Thyroid gland (tissue), 4 donors: ENCODE measurements at regions not wholly inside any gene's neighbourhood (a gene's known extent, or its start where the extent isn't known, plus 50 kb on each side); places are given as distances from the start of the nearest gene placed in this dataset.

Experiments
- POLR2A ChIP-seq, 2 donors: fragments of 450-650 bp; IDR thresholded peaks; one replicate each; pipeline ENCODE4 v1.6.1; 2017; ENCODE audit warnings: antibody characterized with exemption in 2 of 2, mild to moderate bottlenecking in 2 of 2, moderate library complexity in 1 of 2
- TF ChIP-seq, protein P1 (sequence below), 6 experiments: fragments of 200-600 bp in 3 of 6; fragments of 450-650 bp in 3 of 6; sonication (generic) in 3 of 6; IDR thresholded peaks; one replicate each; pipeline ENCODE4 v1.5.1; 2016 to 2019; ENCODE audit warnings: antibody characterized with exemption in 6 of 6, mild to moderate bottlenecking in 2 of 6, inconsistent platforms in 1 of 6, moderate library complexity in 1 of 6

GRCh38 chr10:2910656-2911055 is 156.7 kb upstream of the PFKP start:
- TF ChIP-seq, protein P1, sequence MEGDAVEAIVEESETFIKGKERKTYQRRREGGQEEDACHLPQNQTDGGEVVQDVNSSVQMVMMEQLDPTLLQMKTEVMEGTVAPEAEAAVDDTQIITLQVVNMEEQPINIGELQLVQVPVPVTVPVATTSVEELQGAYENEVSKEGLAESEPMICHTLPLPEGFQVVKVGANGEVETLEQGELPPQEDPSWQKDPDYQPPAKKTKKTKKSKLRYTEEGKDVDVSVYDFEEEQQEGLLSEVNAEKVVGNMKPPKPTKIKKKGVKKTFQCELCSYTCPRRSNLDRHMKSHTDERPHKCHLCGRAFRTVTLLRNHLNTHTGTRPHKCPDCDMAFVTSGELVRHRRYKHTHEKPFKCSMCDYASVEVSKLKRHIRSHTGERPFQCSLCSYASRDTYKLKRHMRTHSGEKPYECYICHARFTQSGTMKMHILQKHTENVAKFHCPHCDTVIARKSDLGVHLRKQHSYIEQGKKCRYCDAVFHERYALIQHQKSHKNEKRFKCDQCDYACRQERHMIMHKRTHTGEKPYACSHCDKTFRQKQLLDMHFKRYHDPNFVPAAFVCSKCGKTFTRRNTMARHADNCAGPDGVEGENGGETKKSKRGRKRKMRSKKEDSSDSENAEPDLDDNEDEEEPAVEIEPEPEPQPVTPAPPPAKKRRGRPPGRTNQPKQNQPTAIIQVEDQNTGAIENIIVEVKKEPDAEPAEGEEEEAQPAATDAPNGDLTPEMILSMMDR (IDR thresholded peaks at IDR 0.05), result no peak
- TF ChIP-seq POLR2A (IDR thresholded peaks at IDR 0.05), result no peak
